ENCODE measurements at regions not wholly inside any gene's neighbourhood (a gene's known extent, or its start where the extent isn't known, plus 50 kb on each side); places are given as distances from the start of the nearest gene placed in this dataset.
A peak's percentile ranks its signal among the peaks of the same experiment; 100 is the strongest.

DNA sequence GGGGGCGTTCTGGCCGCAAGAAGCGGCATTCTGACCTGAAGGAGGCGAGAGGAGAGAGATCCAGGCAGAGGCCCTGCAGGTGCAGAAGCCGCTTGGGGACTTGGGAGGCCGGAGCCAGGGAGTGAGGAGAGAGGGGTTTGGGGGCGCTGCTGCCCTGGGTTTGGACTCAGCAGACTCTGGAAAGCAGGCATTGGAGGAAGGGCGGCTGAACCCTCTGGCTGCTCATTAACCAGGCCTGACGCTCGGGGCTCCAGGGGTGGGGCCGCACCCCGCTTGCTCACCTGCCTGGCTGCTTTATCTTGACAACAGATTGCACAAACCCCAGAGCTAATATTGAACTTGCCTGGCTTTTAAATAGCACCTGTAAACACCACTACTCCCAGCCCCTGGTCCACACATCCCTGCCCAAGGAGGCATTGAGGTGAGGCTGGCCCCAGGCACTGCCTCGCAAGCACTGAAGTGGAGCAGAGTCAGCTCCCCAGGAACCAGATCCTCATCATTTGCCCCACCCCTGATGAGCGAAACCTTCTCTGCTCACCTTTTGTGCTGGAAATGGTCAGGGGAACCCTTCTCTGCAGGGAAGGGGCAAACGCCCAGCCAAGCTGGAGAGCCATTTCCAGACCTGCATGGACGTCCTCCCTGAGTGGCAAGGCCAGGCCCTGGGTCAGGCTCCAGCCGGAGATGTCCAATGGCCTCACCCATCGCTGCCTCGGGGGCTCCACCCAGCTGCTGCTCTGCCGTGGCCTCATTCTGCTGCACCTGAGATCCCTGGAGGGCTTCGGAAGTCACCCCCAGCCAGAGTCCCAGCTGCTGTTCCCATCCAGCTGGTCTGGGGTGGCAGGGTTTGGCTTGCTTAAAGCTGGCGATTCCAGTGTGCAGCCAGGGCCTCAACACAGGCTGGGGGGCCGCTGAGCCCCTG lies 190.2 kb upstream of the GSE1 start (continued):
- TF ChIP-seq, protein P1, sequence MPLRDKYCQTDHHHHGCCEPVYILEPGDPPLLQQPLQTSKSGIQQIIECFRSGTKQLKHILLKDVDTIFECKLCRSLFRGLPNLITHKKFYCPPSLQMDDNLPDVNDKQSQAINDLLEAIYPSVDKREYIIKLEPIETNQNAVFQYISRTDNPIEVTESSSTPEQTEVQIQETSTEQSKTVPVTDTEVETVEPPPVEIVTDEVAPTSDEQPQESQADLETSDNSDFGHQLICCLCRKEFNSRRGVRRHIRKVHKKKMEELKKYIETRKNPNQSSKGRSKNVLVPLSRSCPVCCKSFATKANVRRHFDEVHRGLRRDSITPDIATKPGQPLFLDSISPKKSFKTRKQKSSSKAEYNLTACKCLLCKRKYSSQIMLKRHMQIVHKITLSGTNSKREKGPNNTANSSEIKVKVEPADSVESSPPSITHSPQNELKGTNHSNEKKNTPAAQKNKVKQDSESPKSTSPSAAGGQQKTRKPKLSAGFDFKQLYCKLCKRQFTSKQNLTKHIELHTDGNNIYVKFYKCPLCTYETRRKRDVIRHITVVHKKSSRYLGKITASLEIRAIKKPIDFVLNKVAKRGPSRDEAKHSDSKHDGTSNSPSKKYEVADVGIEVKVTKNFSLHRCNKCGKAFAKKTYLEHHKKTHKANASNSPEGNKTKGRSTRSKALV (CRISPR knock-in tag; IDR thresholded peaks at IDR 0.05), result peak; percentile 89
- TF ChIP-seq, protein P2, sequence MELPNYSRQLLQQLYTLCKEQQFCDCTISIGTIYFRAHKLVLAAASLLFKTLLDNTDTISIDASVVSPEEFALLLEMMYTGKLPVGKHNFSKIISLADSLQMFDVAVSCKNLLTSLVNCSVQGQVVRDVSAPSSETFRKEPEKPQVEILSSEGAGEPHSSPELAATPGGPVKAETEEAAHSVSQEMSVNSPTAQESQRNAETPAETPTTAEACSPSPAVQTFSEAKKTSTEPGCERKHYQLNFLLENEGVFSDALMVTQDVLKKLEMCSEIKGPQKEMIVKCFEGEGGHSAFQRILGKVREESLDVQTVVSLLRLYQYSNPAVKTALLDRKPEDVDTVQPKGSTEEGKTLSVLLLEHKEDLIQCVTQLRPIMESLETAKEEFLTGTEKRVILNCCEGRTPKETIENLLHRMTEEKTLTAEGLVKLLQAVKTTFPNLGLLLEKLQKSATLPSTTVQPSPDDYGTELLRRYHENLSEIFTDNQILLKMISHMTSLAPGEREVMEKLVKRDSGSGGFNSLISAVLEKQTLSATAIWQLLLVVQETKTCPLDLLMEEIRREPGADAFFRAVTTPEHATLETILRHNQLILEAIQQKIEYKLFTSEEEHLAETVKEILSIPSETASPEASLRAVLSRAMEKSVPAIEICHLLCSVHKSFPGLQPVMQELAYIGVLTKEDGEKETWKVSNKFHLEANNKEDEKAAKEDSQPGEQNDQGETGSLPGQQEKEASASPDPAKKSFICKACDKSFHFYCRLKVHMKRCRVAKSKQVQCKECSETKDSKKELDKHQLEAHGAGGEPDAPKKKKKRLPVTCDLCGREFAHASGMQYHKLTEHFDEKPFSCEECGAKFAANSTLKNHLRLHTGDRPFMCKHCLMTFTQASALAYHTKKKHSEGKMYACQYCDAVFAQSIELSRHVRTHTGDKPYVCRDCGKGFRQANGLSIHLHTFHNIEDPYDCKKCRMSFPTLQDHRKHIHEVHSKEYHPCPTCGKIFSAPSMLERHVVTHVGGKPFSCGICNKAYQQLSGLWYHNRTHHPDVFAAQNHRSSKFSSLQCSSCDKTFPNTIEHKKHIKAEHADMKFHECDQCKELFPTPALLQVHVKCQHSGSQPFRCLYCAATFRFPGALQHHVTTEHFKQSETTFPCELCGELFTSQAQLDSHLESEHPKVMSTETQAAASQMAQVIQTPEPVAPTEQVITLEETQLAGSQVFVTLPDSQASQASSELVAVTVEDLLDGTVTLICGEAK (IDR thresholded peaks at IDR 0.05), result no peak
- TF ChIP-seq, protein P2 (CRISPR knock-in tag; IDR thresholded peaks at IDR 0.05), result no peak; the same call in 1 of the 2 replicates
- TF ChIP-seq HDAC6 (IDR thresholded peaks at IDR 0.05; ENCODE audit: low read depth, low read length) (no peak), ZNF543 (CRISPR knock-in tag; IDR thresholded peaks at IDR 0.05) (peak; percentile 71), NCOA5 (CRISPR knock-in tag; IDR thresholded peaks at IDR 0.05) (no peak), SRF (IDR thresholded peaks at IDR 0.05; ENCODE audit: low read depth, low read length) (no peak), ZBTB7A (CRISPR knock-in tag; IDR thresholded peaks at IDR 0.05) (no peak; the same call in 1 of the 2 replicates), ZNF124 (CRISPR knock-in tag; IDR thresholded peaks at IDR 0.05) (peak; percentile 93), CEBPG (CRISPR knock-in tag; IDR thresholded peaks at IDR 0.05) (peak; percentile 95), XRCC5 (optimal IDR thresholded peaks at IDR 0.05; ENCODE audit: low read length) (peak; percentile 54), MTA3 (CRISPR knock-in tag; IDR thresholded peaks at IDR 0.05) (no peak), KLF6 (CRISPR knock-in tag; IDR thresholded peaks at IDR 0.05) (peak; percentile 68; the same call in 1 of the 2 replicates), ZNF138 (CRISPR knock-in tag; IDR thresholded peaks at IDR 0.05; ENCODE audit: low read depth) (0 out of 2 replicates have a peak, but pooled peaks have one; percentile 31), IKZF4 (CRISPR knock-in tag; IDR thresholded peaks at IDR 0.05; ENCODE audit: borderline replicate concordance, low read depth, not compliant biosample characterization) (no peak)
- TF ChIP-seq, protein P3, sequence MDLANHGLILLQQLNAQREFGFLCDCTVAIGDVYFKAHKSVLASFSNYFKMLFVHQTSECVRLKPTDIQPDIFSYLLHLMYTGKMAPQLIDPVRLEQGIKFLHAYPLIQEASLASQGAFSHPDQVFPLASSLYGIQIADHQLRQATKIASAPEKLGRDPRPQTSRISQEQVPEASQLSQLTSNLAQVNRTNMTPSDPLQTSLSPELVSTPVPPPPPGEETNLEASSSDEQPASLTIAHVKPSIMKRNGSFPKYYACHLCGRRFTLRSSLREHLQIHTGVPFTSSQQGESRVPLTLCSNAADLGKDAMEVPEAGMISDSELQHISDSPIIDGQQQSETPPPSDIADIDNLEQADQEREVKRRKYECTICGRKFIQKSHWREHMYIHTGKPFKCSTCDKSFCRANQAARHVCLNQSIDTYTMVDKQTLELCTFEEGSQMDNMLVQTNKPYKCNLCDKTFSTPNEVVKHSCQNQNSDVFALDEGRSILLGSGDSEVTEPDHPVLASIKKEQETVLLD (CRISPR knock-in tag; IDR thresholded peaks at IDR 0.05; ENCODE audit: low read depth), result no peak
